ENCODE measurements at regions not wholly inside any gene's neighbourhood (a gene's known extent, or its start where the extent isn't known, plus 50 kb on each side); places are given as distances from the start of the nearest gene placed in this dataset.

- no peak for DNase-seq (ENCODE audit: low read depth in 3 of 3)
Measured at GRCh38 chr15:36254426-36254825, 325.0 kb upstream of the CDIN1 start.

GRCh38 chr15:36256404-36256807, 323.0 kb upstream of the CDIN1 start:
- no peak for DNase-seq (ENCODE audit: low read depth in 3 of 3)

- no peak for DNase-seq (ENCODE audit: low read depth in 3 of 3)
Measured at GRCh38 chr15:36263666-36264065, 315.8 kb upstream of the CDIN1 start.

GRCh38 chr15:36265422-36265821, 314.0 kb upstream of the CDIN1 start:
- DNase-seq (ENCODE audit: low read depth in 3 of 3): no peak

- DNase-seq (ENCODE audit: low read depth in 3 of 3): no peak
Measured at GRCh38 chr15:36271048-36271447, 308.4 kb upstream of the CDIN1 start.

- no peak for DNase-seq (ENCODE audit: low read depth in 3 of 3)
Measured at GRCh38 chr15:36275656-36276055, 303.8 kb upstream of the CDIN1 start.

- no peak for DNase-seq (ENCODE audit: low read depth in 3 of 3)
Measured at GRCh38 chr15:36278219-36278618, 301.2 kb upstream of the CDIN1 start.

- no peak for DNase-seq (ENCODE audit: low read depth in 3 of 3)
Measured at GRCh38 chr15:36282821-36283220, 296.6 kb upstream of the CDIN1 start.

GRCh38 chr15:36284911-36285310, 294.5 kb upstream of the CDIN1 start:
- DNase-seq (ENCODE audit: low read depth in 3 of 3): no peak

- DNase-seq (ENCODE audit: low read depth in 3 of 3): no peak
Measured at GRCh38 chr15:36291501-36291900, 287.9 kb upstream of the CDIN1 start.

- DNase-seq (ENCODE audit: low read depth in 3 of 3): no peak
Measured at GRCh38 chr15:36294359-36294758, 285.1 kb upstream of the CDIN1 start.

- DNase-seq (ENCODE audit: low read depth in 3 of 3): no peak
Measured at GRCh38 chr15:36301947-36302346, 277.5 kb upstream of the CDIN1 start.

- no peak for DNase-seq (ENCODE audit: low read depth in 3 of 3)
Measured at GRCh38 chr15:36313021-36313420, 266.4 kb upstream of the CDIN1 start.

- no peak for DNase-seq (ENCODE audit: low read depth in 3 of 3)
Measured at GRCh38 chr15:36313736-36314280, 265.6 kb upstream of the CDIN1 start.

GRCh38 chr15:36315649-36316048, 263.8 kb upstream of the CDIN1 start:
- no peak for DNase-seq (ENCODE audit: low read depth in 3 of 3)

GRCh38 chr15:36323615-36324014, 255.8 kb upstream of the CDIN1 start:
- DNase-seq (ENCODE audit: low read depth in 3 of 3): no peak

GRCh38 chr15:36325206-36325605, 254.2 kb upstream of the CDIN1 start:
- no peak for DNase-seq (ENCODE audit: low read depth in 3 of 3)

GRCh38 chr15:36329592-36329991, 249.8 kb upstream of the CDIN1 start:
- no peak for DNase-seq (ENCODE audit: low read depth in 3 of 3)

GRCh38 chr15:36330598-36330997, 248.8 kb upstream of the CDIN1 start:
- DNase-seq (ENCODE audit: low read depth in 3 of 3): no peak

GRCh38 chr15:36331531-36332275, 247.7 kb upstream of the CDIN1 start:
- DNase-seq (ENCODE audit: low read depth in 3 of 3): no peak

- DNase-seq (ENCODE audit: low read depth in 3 of 3): no peak
Measured at GRCh38 chr15:36332301-36332700, 247.1 kb upstream of the CDIN1 start.

- no peak for DNase-seq (ENCODE audit: low read depth in 3 of 3)
Measured at GRCh38 chr15:36332896-36333295, 246.5 kb upstream of the CDIN1 start.

GRCh38 chr15:36334059-36334458, 245.4 kb upstream of the CDIN1 start:
- no peak for DNase-seq (ENCODE audit: low read depth in 3 of 3)

- DNase-seq (ENCODE audit: low read depth in 3 of 3): no peak
Measured at GRCh38 chr15:36335224-36335623, 244.2 kb upstream of the CDIN1 start.

Measured in stimulated activated CD4-positive, alpha-beta T cell treated with anti-CD3 and anti-CD28 coated beads, TNF-alpha, amount 100 ng/mL, for 24 hours (primary cell).